SK-N-SH treated with all-trans-retinoic acid at 6 μM for 48 hours (cell line): ENCODE measurements at regions not wholly inside any gene's neighbourhood (a gene's known extent, or its start where the extent isn't known, plus 50 kb on each side); places are given as distances from the start of the nearest gene placed in this dataset.

Experiments
- ATAC-seq: fragments of 200-7000 bp; cut with Tn5 transposase; 3 replicates; pipeline ENCODE4 v1.9.1; 2020; ENCODE audit warnings: mild to moderate bottlenecking, moderate library complexity
- ARNTL ChIP-seq: fragments of 450-650 bp; formaldehyde crosslinking; IDR thresholded peaks from 2 replicates; pipeline ENCODE4 v1.5.0; 2020; ENCODE audit warnings: low read depth, mild to moderate bottlenecking, moderate library complexity, borderline replicate concordance
- BACH2 ChIP-seq: fragments of 250-450 bp; sonication (Bioruptor Pico); IDR thresholded peaks from 2 replicates; pipeline ENCODE4 v1.9.0; 2021; ENCODE audit warnings: mild to moderate bottlenecking, borderline replicate concordance
- CSDC2 ChIP-seq: fragments of 250-450 bp; sonication (Bioruptor Pico); IDR thresholded peaks from 2 replicates; pipeline ENCODE4 v1.5.0; 2020; ENCODE audit warnings: mild to moderate bottlenecking, moderate library complexity
- ESRRG ChIP-seq: fragments of 250-450 bp; sonication (Bioruptor Pico); IDR thresholded peaks from 2 replicates; pipeline ENCODE4 v1.6.1; 2021; ENCODE audit warnings: mild to moderate bottlenecking
- GLIS3 ChIP-seq: fragments of 250-450 bp; sonication (Bioruptor Pico); IDR thresholded peaks from 2 replicates; pipeline ENCODE4 v1.5.0; 2020; ENCODE audit warnings: mild to moderate bottlenecking, moderate library complexity
- ISL1 ChIP-seq: fragments of 250-450 bp; sonication (Bioruptor Pico); IDR thresholded peaks from 2 replicates; pipeline ENCODE4 v2.1.2; 2022; ENCODE audit warnings: mild to moderate bottlenecking, moderate library complexity
- OSR1 ChIP-seq: fragments of 250-450 bp; sonication (Bioruptor Pico); IDR thresholded peaks from 2 replicates; pipeline ENCODE4 v1.8.0; 2022; ENCODE audit warnings: moderate library complexity, mild to moderate bottlenecking, inconsistent platforms
- PPARA ChIP-seq: fragments of 250-450 bp; sonication (Bioruptor Pico); IDR thresholded peaks from 2 replicates; pipeline ENCODE4 v1.5.0; 2020; ENCODE audit warnings: mild to moderate bottlenecking, borderline replicate concordance
- RARB ChIP-seq: fragments of 250-450 bp; sonication (Bioruptor Pico); IDR thresholded peaks from 2 replicates; pipeline ENCODE4 v1.8.0; 2021; ENCODE audit warnings: mild to moderate bottlenecking, moderate library complexity
- TCF4 ChIP-seq: fragments of 250-450 bp; sonication (Bioruptor Pico); IDR thresholded peaks from 2 replicates; pipeline ENCODE4 v1.8.0; 2021; ENCODE audit warnings: mild to moderate bottlenecking, moderate library complexity, borderline replicate concordance
- TOX ChIP-seq: fragments of 250-450 bp; sonication (Bioruptor Pico); IDR thresholded peaks from 2 replicates; pipeline ENCODE4 v1.8.0; 2021; ENCODE audit warnings: mild to moderate bottlenecking, moderate library complexity, borderline replicate concordance
- ZC3H10 ChIP-seq: fragments of 250-450 bp; sonication (Bioruptor Pico); IDR thresholded peaks from 2 replicates; pipeline ENCODE4 v1.5.1; 2021; ENCODE audit warnings: mild to moderate bottlenecking, moderate library complexity
- ZFP3 ChIP-seq: fragments of 250-450 bp; sonication (Bioruptor Pico); IDR thresholded peaks from 2 replicates; pipeline ENCODE4 v1.5.0; 2020; ENCODE audit warnings: mild to moderate bottlenecking, moderate library complexity
- ZNF565 ChIP-seq: fragments of 450-650 bp; formaldehyde crosslinking; conservative IDR thresholded peaks from 2 replicates; pipeline ENCODE4 v1.5.0; 2020; ENCODE audit warnings: low read depth, mild to moderate bottlenecking, moderate library complexity
- ZNF70 ChIP-seq: fragments of 450-650 bp; formaldehyde crosslinking; IDR thresholded peaks from 2 replicates; pipeline ENCODE4 v1.5.0; 2020; ENCODE audit warnings: mild to moderate bottlenecking, moderate library complexity
- ZNF8 ChIP-seq: fragments of 450-650 bp; formaldehyde crosslinking; IDR thresholded peaks from 2 replicates; pipeline ENCODE4 v1.5.0; 2020; ENCODE audit warnings: mild to moderate bottlenecking, moderate library complexity
- TF ChIP-seq, protein P1 (sequence below): fragments of 250-450 bp; sonication (Bioruptor Pico); IDR thresholded peaks from 2 replicates; pipeline ENCODE4 v1.8.0; 2020; ENCODE audit warnings: mild to moderate bottlenecking, moderate library complexity, borderline replicate concordance
- TF ChIP-seq, protein P2 (sequence below): fragments of 250-450 bp; sonication (Bioruptor Pico); IDR thresholded peaks from 2 replicates; pipeline ENCODE4 v1.8.0; 2021; ENCODE audit warnings: low read depth, mild to moderate bottlenecking, moderate library complexity, borderline replicate concordance
- TF ChIP-seq, protein P3 (sequence below): fragments of 250-450 bp; sonication (Bioruptor Pico); IDR thresholded peaks from 2 replicates; pipeline ENCODE4 v1.5.1; 2021; ENCODE audit warnings: mild to moderate bottlenecking, moderate library complexity

DNA sequence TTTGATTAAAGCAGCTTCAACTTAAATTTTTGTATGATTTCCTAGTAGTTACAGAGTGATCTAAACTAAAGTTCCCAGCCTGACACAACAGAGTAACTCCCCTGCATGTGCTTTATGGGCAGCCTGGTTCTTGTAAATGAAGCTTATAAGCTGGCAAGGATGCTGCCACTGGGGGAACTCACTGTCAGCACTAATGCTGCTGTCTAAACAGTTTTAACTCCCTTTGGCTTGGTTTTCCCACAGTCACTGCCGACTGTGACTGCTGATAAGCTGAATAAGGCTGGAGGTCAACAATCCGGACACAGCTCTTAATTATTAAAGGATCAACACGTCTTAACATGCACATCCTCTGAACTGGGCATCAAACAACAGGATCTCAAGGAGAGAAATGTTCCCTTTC, 130.1 kb downstream of the OTUD1 start:
- no peak for ATAC-seq
- TF ChIP-seq TOX (CRISPR knock-in tag): no peak
- no peak for TF ChIP-seq ZFP3 (CRISPR knock-in tag)
- TF ChIP-seq OSR1 (CRISPR knock-in tag): no peak
- TF ChIP-seq, protein P1, sequence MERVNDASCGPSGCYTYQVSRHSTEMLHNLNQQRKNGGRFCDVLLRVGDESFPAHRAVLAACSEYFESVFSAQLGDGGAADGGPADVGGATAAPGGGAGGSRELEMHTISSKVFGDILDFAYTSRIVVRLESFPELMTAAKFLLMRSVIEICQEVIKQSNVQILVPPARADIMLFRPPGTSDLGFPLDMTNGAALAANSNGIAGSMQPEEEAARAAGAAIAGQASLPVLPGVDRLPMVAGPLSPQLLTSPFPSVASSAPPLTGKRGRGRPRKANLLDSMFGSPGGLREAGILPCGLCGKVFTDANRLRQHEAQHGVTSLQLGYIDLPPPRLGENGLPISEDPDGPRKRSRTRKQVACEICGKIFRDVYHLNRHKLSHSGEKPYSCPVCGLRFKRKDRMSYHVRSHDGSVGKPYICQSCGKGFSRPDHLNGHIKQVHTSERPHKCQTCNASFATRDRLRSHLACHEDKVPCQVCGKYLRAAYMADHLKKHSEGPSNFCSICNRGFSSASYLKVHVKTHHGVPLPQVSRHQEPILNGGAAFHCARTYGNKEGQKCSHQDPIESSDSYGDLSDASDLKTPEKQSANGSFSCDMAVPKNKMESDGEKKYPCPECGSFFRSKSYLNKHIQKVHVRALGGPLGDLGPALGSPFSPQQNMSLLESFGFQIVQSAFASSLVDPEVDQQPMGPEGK (CRISPR knock-in tag): no peak
- TF ChIP-seq ESRRG: no peak
- no peak for TF ChIP-seq ZNF8 (CRISPR knock-in tag)
- TF ChIP-seq, protein P2, sequence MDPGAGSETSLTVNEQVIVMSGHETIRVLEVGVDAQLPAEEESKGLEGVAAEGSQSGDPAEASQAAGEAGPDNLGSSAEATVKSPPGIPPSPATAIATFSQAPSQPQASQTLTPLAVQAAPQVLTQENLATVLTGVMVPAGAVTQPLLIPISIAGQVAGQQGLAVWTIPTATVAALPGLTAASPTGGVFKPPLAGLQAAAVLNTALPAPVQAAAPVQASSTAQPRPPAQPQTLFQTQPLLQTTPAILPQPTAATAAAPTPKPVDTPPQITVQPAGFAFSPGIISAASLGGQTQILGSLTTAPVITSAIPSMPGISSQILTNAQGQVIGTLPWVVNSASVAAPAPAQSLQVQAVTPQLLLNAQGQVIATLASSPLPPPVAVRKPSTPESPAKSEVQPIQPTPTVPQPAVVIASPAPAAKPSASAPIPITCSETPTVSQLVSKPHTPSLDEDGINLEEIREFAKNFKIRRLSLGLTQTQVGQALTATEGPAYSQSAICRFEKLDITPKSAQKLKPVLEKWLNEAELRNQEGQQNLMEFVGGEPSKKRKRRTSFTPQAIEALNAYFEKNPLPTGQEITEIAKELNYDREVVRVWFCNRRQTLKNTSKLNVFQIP (CRISPR knock-in tag): no peak
- TF ChIP-seq ARNTL (CRISPR knock-in tag): no peak
- TF ChIP-seq, protein P3, sequence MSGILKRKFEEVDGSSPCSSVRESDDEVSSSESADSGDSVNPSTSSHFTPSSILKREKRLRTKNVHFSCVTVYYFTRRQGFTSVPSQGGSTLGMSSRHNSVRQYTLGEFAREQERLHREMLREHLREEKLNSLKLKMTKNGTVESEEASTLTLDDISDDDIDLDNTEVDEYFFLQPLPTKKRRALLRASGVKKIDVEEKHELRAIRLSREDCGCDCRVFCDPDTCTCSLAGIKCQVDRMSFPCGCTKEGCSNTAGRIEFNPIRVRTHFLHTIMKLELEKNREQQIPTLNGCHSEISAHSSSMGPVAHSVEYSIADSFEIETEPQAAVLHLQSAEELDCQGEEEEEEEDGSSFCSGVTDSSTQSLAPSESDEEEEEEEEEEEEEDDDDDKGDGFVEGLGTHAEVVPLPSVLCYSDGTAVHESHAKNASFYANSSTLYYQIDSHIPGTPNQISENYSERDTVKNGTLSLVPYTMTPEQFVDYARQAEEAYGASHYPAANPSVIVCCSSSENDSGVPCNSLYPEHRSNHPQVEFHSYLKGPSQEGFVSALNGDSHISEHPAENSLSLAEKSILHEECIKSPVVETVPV: no peak

DNA sequence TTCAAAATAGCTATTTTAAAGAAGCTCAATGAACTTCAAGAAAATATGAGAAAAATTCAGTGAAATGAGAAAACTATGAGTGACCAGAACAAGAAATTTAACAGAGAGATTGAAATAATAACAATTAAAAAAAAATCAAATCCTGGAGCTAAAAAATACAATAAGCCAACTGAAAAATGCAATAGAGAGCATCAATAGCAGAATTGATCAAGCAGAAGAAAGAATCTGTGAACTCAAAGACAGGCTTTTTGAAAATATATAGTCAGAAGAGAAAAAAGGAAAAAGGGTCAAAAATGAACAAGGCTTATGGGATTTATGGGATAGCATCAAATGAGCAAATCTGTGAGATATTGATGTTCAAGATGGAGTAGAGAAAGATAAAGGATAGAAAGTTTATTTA, 133.0 kb downstream of the OTUD1 start:
- ATAC-seq: no peak
- TF ChIP-seq, protein P1 (CRISPR knock-in tag): no peak
- TF ChIP-seq ZC3H10 (CRISPR knock-in tag) (no peak), BACH2 (no peak), ZNF565 (CRISPR knock-in tag) (no peak), ZNF8 (CRISPR knock-in tag) (no peak), ZFP3 (CRISPR knock-in tag) (no peak), OSR1 (CRISPR knock-in tag) (no peak), PPARA (CRISPR knock-in tag) (no peak)
- TF ChIP-seq, protein P2 (CRISPR knock-in tag): no peak
- TF ChIP-seq, protein P3: no peak

DNA sequence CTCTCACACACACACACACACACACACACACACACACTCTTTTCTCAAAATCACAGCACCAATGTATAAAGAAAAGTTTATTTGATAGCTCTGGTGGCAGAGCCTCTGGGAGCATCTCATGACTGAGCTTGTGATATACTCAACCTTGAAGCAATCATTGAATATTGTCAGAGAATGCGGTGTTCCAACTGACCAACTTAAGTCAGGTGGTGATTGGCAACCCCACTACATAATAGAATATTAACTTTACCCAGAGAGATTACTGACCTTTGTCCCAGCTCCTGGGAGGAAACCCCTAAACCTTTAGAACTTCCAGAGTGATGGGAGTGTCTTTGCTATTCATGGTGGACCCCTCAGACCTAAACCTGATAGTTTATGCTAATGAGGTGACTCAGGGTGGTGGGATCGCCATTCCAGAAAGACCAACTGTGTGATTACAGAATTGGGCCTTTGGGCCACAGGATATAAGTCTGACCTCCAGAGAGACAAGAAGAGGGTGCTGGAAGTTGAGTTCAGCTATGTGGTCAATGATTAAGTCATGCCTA, 143.1 kb downstream of the OTUD1 start:
- no peak for ATAC-seq
- TF ChIP-seq TOX (CRISPR knock-in tag) (no peak), CSDC2 (CRISPR knock-in tag) (no peak), PPARA (CRISPR knock-in tag) (no peak), RARB (CRISPR knock-in tag) (no peak), ZFP3 (CRISPR knock-in tag) (no peak), ZNF565 (CRISPR knock-in tag) (no peak), ESRRG (no peak), TCF4 (CRISPR knock-in tag) (no peak), ZNF8 (CRISPR knock-in tag) (no peak), ZC3H10 (CRISPR knock-in tag) (no peak), ISL1 (CRISPR knock-in tag) (no peak), BACH2 (no peak), ZNF70 (CRISPR knock-in tag) (no peak), GLIS3 (CRISPR knock-in tag) (no peak)
- TF ChIP-seq, protein P2 (CRISPR knock-in tag): no peak
- TF ChIP-seq, protein P3: no peak
- TF ChIP-seq, all 23 proteins: peak for 0
